Activated CD8-positive, alpha-beta T cell treated with anti-CD3 and anti-CD28 coated beads for 36 hours (primary cell): ENCODE measurements at regions not wholly inside any gene's neighbourhood (a gene's known extent, or its start where the extent isn't known, plus 50 kb on each side); places are given as distances from the start of the nearest gene placed in this dataset.

Source experiments
- ATAC-seq: fragments of 200-7000 bp; cut with Tn5 transposase; one replicate; pipeline ENCODE4 v1.10.0; 2021; ENCODE audit warnings: mild to moderate bottlenecking, moderate library complexity
- CTCF ChIA-PET: fragments of 350-600 bp; sonication (Branson Sonifier 250); formaldehyde crosslinking; loops from one replicate; lab custom pipeline; 2021; ENCODE audit warnings: antibody characterized with exemption; lab: Charles Lee
- POLR2A ChIA-PET: fragments of 350-600 bp; sonication (Branson Sonifier 250); formaldehyde crosslinking; loops from one replicate; lab custom pipeline; 2021; ENCODE audit warnings: antibody characterized with exemption; lab: Charles Lee
- DNase-seq: peaks from one replicate; pipeline ENCODE4 v3.0.0-alpha.2; 2020
- H3K27ac Mint-ChIP-seq: one replicate; pipeline ENCODE4 v1.8.0; 2021; ENCODE audit warnings: mild to moderate bottlenecking, mixed read lengths
- H3K27me3 Mint-ChIP-seq: one replicate; pipeline ENCODE4 v1.8.0; 2021; ENCODE audit warnings: mixed read lengths
- H3K36me3 Mint-ChIP-seq: one replicate; pipeline ENCODE4 v1.8.0; 2021; ENCODE audit warnings: low read depth, mixed read lengths
- H3K4me1 Mint-ChIP-seq: one replicate; pipeline ENCODE4 v1.8.0; 2021; ENCODE audit warnings: low read depth, mixed read lengths
- H3K4me3 Mint-ChIP-seq: one replicate; pipeline ENCODE4 v1.8.0; 2021; ENCODE audit warnings: mild to moderate bottlenecking, moderate library complexity, mixed read lengths
- H3K9me3 Mint-ChIP-seq: one replicate; pipeline ENCODE4 v1.8.0; 2021; ENCODE audit warnings: mixed read lengths
- CTCF ChIP-seq: fragments of 200-600 bp; IDR thresholded peaks from one replicate; pipeline ENCODE4 v1.8.0; 2022; ENCODE audit warnings: antibody characterized with exemption, mild to moderate bottlenecking
- intact Hi-C: fragments of 100-400 bp; cut with micrococcal nuclease; formaldehyde crosslinking; loops from one replicate; pipeline ENCODE4 v1.10.0; 2022

DNA sequence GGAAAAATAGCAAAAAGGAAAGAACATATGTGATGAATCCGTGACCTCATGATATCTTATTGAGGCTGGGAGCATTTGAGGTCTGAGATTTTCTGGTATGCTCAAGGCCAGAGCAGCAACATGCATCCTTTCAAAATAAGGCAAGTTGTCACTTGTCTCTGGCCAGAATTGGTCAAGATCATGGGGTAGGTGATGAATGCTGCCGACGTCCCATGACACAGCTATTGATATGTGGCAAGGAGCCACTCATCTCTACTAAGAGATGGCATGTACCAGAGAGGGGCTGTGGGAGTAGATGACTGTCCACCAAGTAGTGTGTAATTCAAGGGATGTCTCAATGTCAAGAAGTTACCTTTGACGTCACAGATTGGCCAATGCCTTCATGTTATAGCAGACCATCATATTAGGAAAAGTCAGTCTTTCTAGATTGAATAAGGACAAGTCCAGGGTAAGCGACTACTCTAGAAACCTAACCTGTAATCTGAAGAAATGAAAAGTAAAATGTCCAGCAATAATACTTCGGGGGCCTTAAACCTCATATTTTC, 527.4 kb downstream of the BMP2 start:
- no peak for TF ChIP-seq CTCF
- intact Hi-C loops, result no loop called here
- Mint-ChIP-seq H3K4me3 (no peak overlapping the region), H3K27ac (no peak overlapping the region), H3K27me3 (no peaks in the 10 kb centered on the region), H3K36me3 (no peaks in the 10 kb centered on the region), H3K4me1 (no peaks in the 10 kb centered on the region), H3K9me3 (peaks cover 6% of the 10 kb centered on the region)
- DNase-seq (no peak), ATAC-seq (no peak)
- ChIA-PET POLR2A (no interaction called here), CTCF (no interaction called here)

- ATAC-seq (no peak), DNase-seq (no peak)
- no peak for TF ChIP-seq CTCF
- Mint-ChIP-seq H3K36me3 (no peaks in the 10 kb centered on the region), H3K27ac (no peak overlapping the region), H3K9me3 (peaks cover 6% of the 10 kb centered on the region), H3K4me1 (no peaks in the 10 kb centered on the region), H3K27me3 (no peaks in the 10 kb centered on the region), H3K4me3 (no peak overlapping the region)
- CTCF ChIA-PET, result interaction anchor here (0.7 kb wide), 1 partner anchor 113 kb away, joined by 3 read pairs; no protein-coding TSS in a partner anchor
- intact Hi-C loops, result no loop called here
- POLR2A ChIA-PET, result no interaction called here
These were observed 534.3 kb downstream of the BMP2 start for GRCh38 chr20:7301807-7302206.

GRCh38 chr20:7302250-7302649, 534.8 kb downstream of the BMP2 start:
- Mint-ChIP-seq H3K27me3 (no peaks in the 10 kb centered on the region), H3K4me1 (no peaks in the 10 kb centered on the region), H3K36me3 (no peaks in the 10 kb centered on the region), H3K4me3 (no peak overlapping the region), H3K9me3 (peaks cover 6% of the 10 kb centered on the region), H3K27ac (no peak overlapping the region)
- ChIA-PET CTCF (no interaction called here), POLR2A (no interaction called here)
- ATAC-seq, result no peak
- TF ChIP-seq CTCF, result no peak
- DNase-seq, result no peak
- intact Hi-C loops, result no loop called here

GRCh38 chr20:7305976-7306375, 538.5 kb downstream of the BMP2 start:
- CTCF ChIA-PET, result interaction anchor here (1.8 kb wide), 1 partner anchor 20 kb away, joined by 5 read pairs; no protein-coding TSS in a partner anchor
- intact Hi-C loops, result no loop called here
- no peak for TF ChIP-seq CTCF
- Mint-ChIP-seq H3K36me3 (no peaks in the 10 kb centered on the region), H3K27ac (no peak overlapping the region), H3K4me3 (no peak overlapping the region), H3K27me3 (no peaks in the 10 kb centered on the region), H3K9me3 (no peaks in the 10 kb centered on the region), H3K4me1 (no peaks in the 10 kb centered on the region)
- POLR2A ChIA-PET, result no interaction called here
- no peak for ATAC-seq
- DNase-seq, result no peak

GRCh38 chr20:7308163-7308562, 540.7 kb downstream of the BMP2 start:
- Mint-ChIP-seq H3K27ac (no peak overlapping the region), H3K9me3 (no peaks in the 10 kb centered on the region), H3K4me3 (no peak overlapping the region), H3K4me1 (no peaks in the 10 kb centered on the region), H3K36me3 (no peaks in the 10 kb centered on the region), H3K27me3 (no peaks in the 10 kb centered on the region)
- CTCF ChIA-PET, result no interaction called here
- TF ChIP-seq CTCF, result no peak
- intact Hi-C loops, result no loop called here
- ATAC-seq (no peak), DNase-seq (no peak)
- POLR2A ChIA-PET, result no interaction called here
